HFF-Myc (cell line): ENCODE measurements at regions not wholly inside any gene's neighbourhood (a gene's known extent, or its start where the extent isn't known, plus 50 kb on each side); places are given as distances from the start of the nearest gene placed in this dataset.

Experiments
- DNase-seq: peaks from one replicate; pipeline ENCODE4 v3.0.0-alpha.2; 2011; ENCODE audit warnings: low read depth; ENCODE audit errors: extremely low read depth
- H3K4me3 ChIP-seq: replicated peaks from 2 replicates; pipeline ENCODE4 v1.5.1; 2011; ENCODE audit warnings: low read depth, mild to moderate bottlenecking, control low read depth, low read length
- TF ChIP-seq, protein P1 (sequence below): IDR thresholded peaks from 2 replicates; pipeline ENCODE4 v1.5.1; 2012; ENCODE audit warnings: mild to moderate bottlenecking, low read depth, low read length, control low read depth; ENCODE audit errors: missing control alignments

DNA sequence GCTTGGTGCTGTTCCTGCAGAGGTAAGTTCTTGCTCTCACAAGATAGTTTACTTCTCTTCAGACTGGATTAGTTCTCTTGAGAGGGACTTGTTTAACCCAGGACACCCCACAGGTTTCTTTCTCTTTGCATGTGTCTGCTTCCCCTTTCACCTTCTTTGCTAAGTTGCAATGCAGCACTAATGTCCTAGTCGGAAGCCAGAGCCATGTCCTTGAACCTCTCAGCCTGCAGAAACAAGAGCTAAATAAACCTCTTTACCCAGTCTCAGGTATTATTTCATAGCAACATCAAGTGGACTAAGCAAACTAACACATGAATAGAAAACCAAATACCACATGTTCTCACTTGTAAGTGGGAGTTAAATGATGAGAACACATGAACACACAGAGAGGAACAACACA lies 915.2 kb downstream of the NSUN3 start:
- no peak overlapping the region for H3K4me3 ChIP-seq
- TF ChIP-seq, protein P1, sequence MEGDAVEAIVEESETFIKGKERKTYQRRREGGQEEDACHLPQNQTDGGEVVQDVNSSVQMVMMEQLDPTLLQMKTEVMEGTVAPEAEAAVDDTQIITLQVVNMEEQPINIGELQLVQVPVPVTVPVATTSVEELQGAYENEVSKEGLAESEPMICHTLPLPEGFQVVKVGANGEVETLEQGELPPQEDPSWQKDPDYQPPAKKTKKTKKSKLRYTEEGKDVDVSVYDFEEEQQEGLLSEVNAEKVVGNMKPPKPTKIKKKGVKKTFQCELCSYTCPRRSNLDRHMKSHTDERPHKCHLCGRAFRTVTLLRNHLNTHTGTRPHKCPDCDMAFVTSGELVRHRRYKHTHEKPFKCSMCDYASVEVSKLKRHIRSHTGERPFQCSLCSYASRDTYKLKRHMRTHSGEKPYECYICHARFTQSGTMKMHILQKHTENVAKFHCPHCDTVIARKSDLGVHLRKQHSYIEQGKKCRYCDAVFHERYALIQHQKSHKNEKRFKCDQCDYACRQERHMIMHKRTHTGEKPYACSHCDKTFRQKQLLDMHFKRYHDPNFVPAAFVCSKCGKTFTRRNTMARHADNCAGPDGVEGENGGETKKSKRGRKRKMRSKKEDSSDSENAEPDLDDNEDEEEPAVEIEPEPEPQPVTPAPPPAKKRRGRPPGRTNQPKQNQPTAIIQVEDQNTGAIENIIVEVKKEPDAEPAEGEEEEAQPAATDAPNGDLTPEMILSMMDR, result no peak
- DNase-seq, result no peak

DNA sequence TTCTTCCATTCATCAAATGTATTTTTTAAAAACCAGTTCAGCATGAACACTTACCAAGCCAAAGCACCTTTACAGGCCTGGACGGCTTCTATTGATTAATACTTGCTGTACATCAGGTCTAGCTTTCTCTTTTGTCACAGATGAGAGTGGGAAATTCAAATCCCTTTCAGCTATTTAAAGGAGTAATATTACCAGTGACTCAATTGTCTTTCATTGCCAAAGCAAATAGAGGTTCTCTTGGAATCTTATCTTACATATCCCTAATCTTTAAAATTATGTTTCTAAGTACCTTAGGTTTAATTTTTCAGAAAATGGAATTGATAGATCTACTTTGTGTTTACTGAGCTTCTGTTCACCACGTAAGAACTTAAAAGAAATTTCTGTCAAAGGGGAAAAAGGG lies 922.9 kb downstream of the NSUN3 start:
- H3K4me3 ChIP-seq, result no peak overlapping the region
- DNase-seq, result no peak
- TF ChIP-seq, protein P1, result no peak

DNA sequence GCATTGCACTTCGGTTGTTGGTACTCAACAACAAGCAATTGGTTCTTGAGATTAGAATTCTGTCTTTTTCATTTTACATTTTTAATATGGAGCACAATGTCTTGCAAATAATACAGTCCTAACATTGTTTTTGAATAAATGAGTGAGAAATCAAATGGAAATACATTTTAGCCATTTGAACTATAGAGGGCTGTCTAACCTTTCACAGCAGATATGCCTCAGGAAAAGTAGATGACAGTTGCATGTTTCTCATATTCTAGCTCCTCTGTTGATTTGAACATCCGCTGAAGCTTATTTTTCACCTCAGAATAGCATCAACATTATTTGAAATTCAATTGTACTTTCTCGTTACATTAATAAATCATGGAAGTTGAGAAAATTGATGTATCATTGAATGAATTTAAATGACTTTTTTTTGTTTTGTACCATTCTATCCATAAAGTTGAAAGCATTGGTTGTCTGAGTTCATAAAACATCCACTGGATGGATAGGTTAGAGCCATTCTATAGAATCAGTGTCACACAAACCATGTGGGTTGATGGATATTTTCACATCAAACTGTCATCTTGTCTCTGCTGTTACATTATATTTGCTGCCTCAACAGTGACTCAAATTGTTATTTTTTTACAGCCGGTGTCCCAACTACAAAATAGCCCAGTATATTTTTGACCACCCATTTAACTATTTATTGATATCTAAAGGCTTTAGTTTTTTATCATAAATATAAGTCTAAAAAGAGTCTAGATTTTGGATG lies 928.3 kb downstream of the NSUN3 start:
- TF ChIP-seq, protein P1, result no peak
- no peak overlapping the region for H3K4me3 ChIP-seq
- DNase-seq, result no peak

DNA sequence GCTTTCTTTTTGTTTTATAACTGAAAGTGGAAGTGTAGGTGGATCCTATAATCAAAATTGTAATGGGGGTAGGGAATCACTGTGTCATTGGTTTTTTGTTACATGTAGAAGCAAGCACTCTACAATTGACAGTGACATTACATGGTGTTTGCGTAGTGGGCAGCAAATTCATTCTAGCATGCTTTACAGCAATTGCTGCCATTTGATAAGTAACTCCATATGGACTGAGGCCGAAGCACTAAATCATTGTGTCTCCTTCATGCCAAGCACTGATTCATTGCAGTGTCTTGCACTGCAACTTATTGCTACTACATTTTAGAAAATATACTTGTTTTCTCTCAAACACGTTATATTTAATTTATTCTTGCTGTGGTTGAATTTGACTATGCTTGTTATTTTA lies 933.9 kb downstream of the NSUN3 start:
- no peak overlapping the region for H3K4me3 ChIP-seq
- TF ChIP-seq, protein P1, result no peak
- no peak for DNase-seq

DNA sequence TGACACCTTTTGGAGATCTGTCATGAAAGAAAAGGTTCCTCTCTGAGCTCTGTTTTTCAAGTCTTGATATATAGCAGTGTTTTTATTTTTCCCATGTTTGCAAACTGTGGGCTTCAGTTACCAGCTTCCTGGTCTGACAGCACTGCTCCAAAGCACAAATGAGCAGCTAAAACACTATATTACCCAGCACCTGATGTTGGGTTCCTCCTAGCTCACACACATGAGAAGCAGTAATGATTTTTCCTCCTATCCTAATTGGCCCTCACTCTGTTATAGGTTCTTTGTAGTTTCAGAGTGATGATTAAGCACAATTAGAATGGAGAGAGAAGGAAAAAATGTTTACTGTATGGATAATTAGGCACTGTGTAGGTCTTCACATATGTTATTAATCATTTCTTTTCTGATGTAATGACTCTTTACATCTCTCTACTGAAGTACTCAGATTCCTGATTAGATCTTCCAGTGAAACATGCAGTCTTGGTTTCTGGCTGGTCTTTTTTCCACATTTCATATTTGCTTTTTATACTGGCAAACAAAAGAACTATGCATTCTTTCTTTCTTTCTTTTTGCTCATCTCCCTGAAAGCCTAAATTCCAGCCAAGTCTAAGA lies 939.7 kb downstream of the NSUN3 start:
- no peak for DNase-seq
- H3K4me3 ChIP-seq, result no peak overlapping the region
- TF ChIP-seq, protein P1, result no peak

DNA sequence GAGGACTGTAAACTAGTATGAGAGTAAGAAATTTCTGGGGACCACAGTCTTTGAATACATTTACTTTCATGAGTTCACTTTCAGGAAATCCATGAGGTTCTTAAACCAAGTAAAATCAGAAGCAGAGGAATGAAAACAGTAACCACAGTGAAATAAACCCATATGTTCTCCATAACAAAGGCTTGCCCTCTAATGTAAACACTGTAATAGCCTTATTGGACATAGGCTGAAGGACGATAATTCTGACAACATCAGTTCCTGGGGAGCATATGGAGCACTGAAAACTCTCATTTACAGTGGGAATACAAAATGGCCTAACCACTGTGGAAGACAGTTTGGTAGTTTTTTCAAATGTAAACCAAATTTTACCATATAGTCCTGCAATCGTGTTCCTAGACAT lies 965.8 kb downstream of the NSUN3 start:
- no peak overlapping the region for H3K4me3 ChIP-seq
- DNase-seq, result no peak
- TF ChIP-seq, protein P1, result no peak

DNA sequence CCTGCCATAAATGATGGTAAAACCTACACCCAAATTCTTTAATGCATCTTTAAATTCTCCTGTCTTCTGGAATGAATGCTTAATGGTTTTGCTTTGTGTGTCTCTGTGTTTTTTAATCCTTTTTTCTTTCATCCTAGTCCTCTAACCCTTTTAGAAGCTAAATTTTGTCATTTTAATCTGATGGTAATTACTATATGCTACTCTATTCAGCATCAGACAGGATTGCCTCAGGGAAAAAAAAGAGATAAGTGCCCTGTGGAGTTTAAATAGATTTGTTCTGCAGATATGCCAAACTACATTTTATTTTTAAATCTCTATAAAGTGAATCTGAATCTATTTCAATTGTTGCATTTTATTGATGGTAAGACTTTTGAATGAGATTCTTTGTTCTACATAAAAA lies 966.8 kb downstream of the NSUN3 start:
- TF ChIP-seq, protein P1, result no peak
- DNase-seq, result no peak

More for the DNA sequence above, 966.8 kb downstream of the NSUN3 start:
- no peak overlapping the region for H3K4me3 ChIP-seq
